HFFc6 (cell line): ENCODE measurements at regions not wholly inside any gene's neighbourhood (a gene's known extent, or its start where the extent isn't known, plus 50 kb on each side); places are given as distances from the start of the nearest gene placed in this dataset.

ENCODE experiments used
- DNase-seq: peaks from one replicate; pipeline ENCODE4 v3.0.0-alpha.2; 2018
- H3K27ac Mint-ChIP-seq: 2 replicates; pipeline ENCODE4 v1.8.0; 2020; ENCODE audit warnings: mild to moderate bottlenecking, mixed read lengths
- H3K27me3 Mint-ChIP-seq: 2 replicates; pipeline ENCODE4 v1.8.0; 2021; ENCODE audit warnings: mild to moderate bottlenecking, moderate library complexity, mixed read lengths; ENCODE audit not compliant: insufficient read depth
- H3K36me3 Mint-ChIP-seq: 2 replicates; pipeline ENCODE4 v1.8.0; 2021; ENCODE audit warnings: low read depth, mixed read lengths
- H3K4me1 Mint-ChIP-seq: 2 replicates; pipeline ENCODE4 v1.8.0; 2020; ENCODE audit warnings: low read depth, mixed read lengths
- H3K4me3 Mint-ChIP-seq: 2 replicates; pipeline ENCODE4 v1.8.0; 2020; ENCODE audit warnings: mild to moderate bottlenecking, moderate library complexity, mixed read lengths
- H3K9me3 Mint-ChIP-seq: 2 replicates; pipeline ENCODE4 v1.8.0; 2020; ENCODE audit warnings: mild to moderate bottlenecking, mixed read lengths
- TF ChIP-seq, protein P1 (sequence below): fragments of 200-600 bp; sonication (generic); IDR thresholded peaks from 2 replicates; pipeline ENCODE4 v1.5.0; 2021; ENCODE audit warnings: antibody characterized with exemption, mild to moderate bottlenecking

DNA sequence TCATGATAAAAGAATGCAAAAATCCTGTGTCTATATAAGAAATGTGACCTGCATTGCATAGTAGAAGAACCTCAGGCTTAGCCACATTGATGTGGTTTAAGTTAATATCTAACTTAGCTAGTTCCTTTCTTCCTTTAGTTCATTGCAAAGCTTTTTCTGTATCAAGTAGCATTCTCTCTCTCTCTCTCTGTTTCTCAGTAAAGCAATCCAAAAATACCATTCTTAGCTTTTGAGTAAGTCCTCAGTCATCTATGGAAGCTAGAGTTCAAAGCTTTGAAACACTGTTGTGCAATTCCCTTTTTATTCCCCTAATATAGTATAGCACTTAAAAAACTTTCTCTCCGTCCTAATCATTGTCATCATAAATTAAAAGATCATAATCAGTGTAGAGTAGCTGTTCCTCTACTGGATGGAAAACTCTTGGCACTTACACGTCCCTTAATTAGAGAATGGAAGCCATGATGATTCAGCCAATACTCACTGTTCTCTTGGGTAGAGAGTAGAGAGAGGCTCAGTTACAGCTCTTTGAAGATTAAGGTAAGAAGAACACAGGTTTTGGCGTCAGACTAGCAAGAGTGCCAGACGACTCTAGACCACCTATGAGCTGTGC, 350.3 kb upstream of the LYPLAL1 start:
- H3K27ac Mint-ChIP-seq: peak overlapping the region; percentile 34; the same call in 1 of the 2 replicates
- no peaks in the 10 kb centered on the region for H3K9me3 Mint-ChIP-seq
- H3K36me3 Mint-ChIP-seq: no peaks in the 10 kb centered on the region
- H3K4me1 Mint-ChIP-seq: peaks cover 14% of the 10 kb centered on the region; the same call in 1 of the 2 replicates
- peak; percentile 95 for DNase-seq
- TF ChIP-seq, protein P1, sequence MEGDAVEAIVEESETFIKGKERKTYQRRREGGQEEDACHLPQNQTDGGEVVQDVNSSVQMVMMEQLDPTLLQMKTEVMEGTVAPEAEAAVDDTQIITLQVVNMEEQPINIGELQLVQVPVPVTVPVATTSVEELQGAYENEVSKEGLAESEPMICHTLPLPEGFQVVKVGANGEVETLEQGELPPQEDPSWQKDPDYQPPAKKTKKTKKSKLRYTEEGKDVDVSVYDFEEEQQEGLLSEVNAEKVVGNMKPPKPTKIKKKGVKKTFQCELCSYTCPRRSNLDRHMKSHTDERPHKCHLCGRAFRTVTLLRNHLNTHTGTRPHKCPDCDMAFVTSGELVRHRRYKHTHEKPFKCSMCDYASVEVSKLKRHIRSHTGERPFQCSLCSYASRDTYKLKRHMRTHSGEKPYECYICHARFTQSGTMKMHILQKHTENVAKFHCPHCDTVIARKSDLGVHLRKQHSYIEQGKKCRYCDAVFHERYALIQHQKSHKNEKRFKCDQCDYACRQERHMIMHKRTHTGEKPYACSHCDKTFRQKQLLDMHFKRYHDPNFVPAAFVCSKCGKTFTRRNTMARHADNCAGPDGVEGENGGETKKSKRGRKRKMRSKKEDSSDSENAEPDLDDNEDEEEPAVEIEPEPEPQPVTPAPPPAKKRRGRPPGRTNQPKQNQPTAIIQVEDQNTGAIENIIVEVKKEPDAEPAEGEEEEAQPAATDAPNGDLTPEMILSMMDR: no peak
- H3K27me3 Mint-ChIP-seq: peaks cover 3% of the 10 kb centered on the region; the same call in 1 of the 2 replicates
- H3K4me3 Mint-ChIP-seq: no peak overlapping the region

DNA sequence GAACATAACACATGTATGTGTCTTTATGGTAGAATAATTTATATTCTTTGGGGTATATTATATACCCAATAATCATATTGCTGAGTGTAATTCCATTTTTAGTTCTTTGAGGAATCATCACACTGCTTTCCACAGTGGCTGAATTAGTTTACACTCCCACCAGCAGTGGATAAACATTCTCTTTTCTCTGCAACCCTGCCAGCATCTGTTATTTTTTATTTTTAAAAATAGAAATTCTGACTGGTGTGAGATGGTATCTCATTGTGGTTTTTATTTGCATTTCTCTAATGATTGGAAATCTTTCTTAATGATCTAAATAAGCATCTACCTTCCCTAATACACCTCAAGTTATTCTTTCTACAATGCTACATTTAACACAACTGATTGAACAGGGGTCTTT, 346.2 kb upstream of the LYPLAL1 start:
- TF ChIP-seq, protein P1: no peak
- no peaks in the 10 kb centered on the region for H3K36me3 Mint-ChIP-seq
- no peaks in the 10 kb centered on the region for H3K9me3 Mint-ChIP-seq
- H3K27me3 Mint-ChIP-seq: peaks cover 1% of the 10 kb centered on the region; the same call in 1 of the 2 replicates
- H3K4me3 Mint-ChIP-seq: no peak overlapping the region
- H3K27ac Mint-ChIP-seq: no peak overlapping the region
- DNase-seq: no peak
- H3K4me1 Mint-ChIP-seq: peaks cover 8% of the 10 kb centered on the region; the same call in 1 of the 2 replicates

DNA sequence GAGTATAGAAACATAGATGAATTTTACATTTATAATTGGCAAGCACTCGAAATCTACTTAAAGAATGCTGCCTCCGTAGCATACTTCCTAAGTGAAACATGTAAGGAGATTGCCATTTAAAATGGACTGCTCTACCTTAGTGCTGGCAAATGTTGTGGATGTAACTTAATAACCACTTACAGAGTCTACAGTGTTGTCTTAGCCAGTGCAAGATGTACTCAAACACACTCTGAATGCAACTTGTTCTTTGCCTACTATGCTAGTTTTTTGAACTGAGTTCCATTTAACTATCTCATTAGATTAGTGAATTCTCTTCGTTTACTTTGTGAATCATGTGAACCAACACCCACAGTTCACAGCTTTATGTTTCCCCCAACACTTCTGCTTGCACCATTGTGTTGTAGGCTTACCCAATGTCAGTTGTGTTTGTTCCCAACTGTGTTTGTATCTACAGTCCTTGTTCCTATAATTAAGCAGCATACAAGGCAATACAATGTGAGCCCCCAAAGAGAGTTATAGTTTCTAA, 345.5 kb upstream of the LYPLAL1 start:
- Mint-ChIP-seq H3K9me3 (no peaks in the 10 kb centered on the region), H3K27me3 (peaks cover 1% of the 10 kb centered on the region; the same call in 1 of the 2 replicates), H3K27ac (no peak overlapping the region), H3K4me3 (no peak overlapping the region), H3K4me1 (peaks cover 6% of the 10 kb centered on the region; the same call in 1 of the 2 replicates), H3K36me3 (no peaks in the 10 kb centered on the region)
- no peak for DNase-seq
- TF ChIP-seq, protein P1: no peak

DNA sequence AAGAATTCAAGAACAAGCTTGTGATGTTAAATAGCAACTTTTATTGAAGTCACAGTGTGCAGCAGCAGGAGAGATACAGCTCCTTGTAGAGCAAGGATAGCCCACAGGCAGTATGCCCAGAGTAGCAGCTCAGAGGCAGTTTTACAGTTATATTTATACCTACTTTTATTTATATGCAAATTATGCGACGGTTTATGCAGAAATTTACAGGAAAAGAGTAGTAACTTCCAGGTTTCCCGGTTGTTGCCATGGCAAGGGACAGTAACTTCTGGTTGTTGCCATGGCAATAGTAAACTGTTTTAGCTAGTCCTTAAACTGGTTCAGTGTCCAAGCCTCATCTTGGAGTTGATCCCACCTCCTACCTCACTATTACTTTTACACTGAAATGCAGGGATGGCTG, 344.6 kb upstream of the LYPLAL1 start:
- no peaks in the 10 kb centered on the region for H3K9me3 Mint-ChIP-seq
- TF ChIP-seq, protein P1: no peak
- no peak overlapping the region for H3K27ac Mint-ChIP-seq
- H3K4me1 Mint-ChIP-seq: peaks cover under 1% of the 10 kb centered on the region; the same call in 1 of the 2 replicates
- no peak overlapping the region for H3K4me3 Mint-ChIP-seq
- DNase-seq: peak; percentile 3
- peaks cover 1% of the 10 kb centered on the region; the same call in 1 of the 2 replicates for H3K27me3 Mint-ChIP-seq
- no peaks in the 10 kb centered on the region for H3K36me3 Mint-ChIP-seq

DNA sequence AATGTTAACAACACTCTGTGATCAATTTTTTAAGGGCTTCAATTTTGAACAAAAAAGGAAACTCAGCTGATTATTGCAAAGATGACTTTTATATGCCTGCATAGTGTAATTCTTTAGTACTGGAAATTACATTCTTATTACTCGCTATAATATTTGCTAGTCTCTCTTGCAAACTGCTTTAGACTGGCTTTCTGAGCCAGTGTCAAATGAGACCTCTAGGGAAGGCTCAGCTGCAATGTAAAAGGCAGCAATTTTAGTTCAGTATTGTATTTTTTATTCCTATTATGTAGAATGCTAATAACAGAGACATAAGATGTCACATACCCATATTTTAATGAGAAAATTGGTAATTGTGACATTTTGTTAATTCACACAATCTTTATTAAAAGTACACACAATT, 338.1 kb upstream of the LYPLAL1 start:
- no peak for DNase-seq
- Mint-ChIP-seq H3K27me3 (peaks cover 2% of the 10 kb centered on the region; the same call in 1 of the 2 replicates), H3K4me3 (no peak overlapping the region), H3K9me3 (no peaks in the 10 kb centered on the region; the same call in 1 of the 2 replicates), H3K27ac (no peak overlapping the region), H3K36me3 (no peaks in the 10 kb centered on the region), H3K4me1 (no peaks in the 10 kb centered on the region)
- TF ChIP-seq, protein P1: no peak
